Parathyroid adenoma (tissue), 2 donors: ENCODE measurements at regions not wholly inside any gene's neighbourhood (a gene's known extent, or its start where the extent isn't known, plus 50 kb on each side); places are given as distances from the start of the nearest gene placed in this dataset.

Source experiments
- H2AFZ ChIP-seq: fragments of 300-600 bp; sonication (generic); one replicate; pipeline ENCODE4 v1.7.0; 2017; ENCODE audit warnings: antibody characterized with exemption, mild to moderate bottlenecking
- H3K27ac ChIP-seq: fragments of 300-600 bp; sonication (generic); one replicate; pipeline ENCODE4 v1.7.0; 2017
- H3K27me3 ChIP-seq: fragments of 300-600 bp; sonication (generic); one replicate; pipeline ENCODE4 v1.7.0; 2017; ENCODE audit warnings: low read length; ENCODE audit not compliant: control insufficient read depth, insufficient read depth
- H3K36me3 ChIP-seq: fragments of 300-600 bp; sonication (generic); one replicate; pipeline ENCODE4 v1.7.0; 2017; ENCODE audit warnings: low read length; ENCODE audit not compliant: control insufficient read depth, insufficient read depth
- H3K4me1 ChIP-seq: fragments of 300-600 bp; sonication (generic); one replicate; pipeline ENCODE4 v1.7.0; 2017; ENCODE audit warnings: control low read depth
- H3K4me2 ChIP-seq: fragments of 300-600 bp; sonication (generic); one replicate; pipeline ENCODE4 v1.7.0; 2017; ENCODE audit warnings: low read length
- H3K4me3 ChIP-seq: fragments of 300-600 bp; sonication (generic); one replicate; pipeline ENCODE4 v1.7.0; 2017; ENCODE audit warnings: low read depth, low read length
- H3K79me2 ChIP-seq: fragments of 300-600 bp; sonication (generic); one replicate; pipeline ENCODE4 v1.7.0; 2017; ENCODE audit warnings: control low read depth
- H3K9ac ChIP-seq: fragments of 300-600 bp; sonication (generic); one replicate; pipeline ENCODE4 v1.7.0; 2017; ENCODE audit warnings: mild to moderate bottlenecking
- H3K9me3 ChIP-seq: fragments of 300-600 bp; sonication (generic); one replicate; pipeline ENCODE4 v1.7.0; 2017; ENCODE audit warnings: low read length; ENCODE audit not compliant: control insufficient read depth
- TF ChIP-seq, protein P1 (sequence below): fragments of 300-600 bp; sonication (generic); IDR thresholded peaks from one replicate; pipeline ENCODE4 v1.7.0; 2017; ENCODE audit warnings: antibody characterized with exemption, mild to moderate bottlenecking
- donor health status: primary hyperparathyroidism.

GRCh38 chr5:71969460-71969859 lies 137.8 kb upstream of the MAP1B start:
- Histone ChIP-seq H3K27me3 (no peaks in the 10 kb centered on the region), H3K4me1 (no peaks in the 10 kb centered on the region), H2AFZ (no peak overlapping the region), H3K4me2 (no peak overlapping the region), H3K9me3 (no peaks in the 10 kb centered on the region), H3K36me3 (no peaks in the 10 kb centered on the region), H3K4me3 (no peak overlapping the region), H3K9ac (no peak overlapping the region), H3K27ac (no peak overlapping the region), H3K79me2 (no peaks in the 10 kb centered on the region)
- TF ChIP-seq, protein P1, sequence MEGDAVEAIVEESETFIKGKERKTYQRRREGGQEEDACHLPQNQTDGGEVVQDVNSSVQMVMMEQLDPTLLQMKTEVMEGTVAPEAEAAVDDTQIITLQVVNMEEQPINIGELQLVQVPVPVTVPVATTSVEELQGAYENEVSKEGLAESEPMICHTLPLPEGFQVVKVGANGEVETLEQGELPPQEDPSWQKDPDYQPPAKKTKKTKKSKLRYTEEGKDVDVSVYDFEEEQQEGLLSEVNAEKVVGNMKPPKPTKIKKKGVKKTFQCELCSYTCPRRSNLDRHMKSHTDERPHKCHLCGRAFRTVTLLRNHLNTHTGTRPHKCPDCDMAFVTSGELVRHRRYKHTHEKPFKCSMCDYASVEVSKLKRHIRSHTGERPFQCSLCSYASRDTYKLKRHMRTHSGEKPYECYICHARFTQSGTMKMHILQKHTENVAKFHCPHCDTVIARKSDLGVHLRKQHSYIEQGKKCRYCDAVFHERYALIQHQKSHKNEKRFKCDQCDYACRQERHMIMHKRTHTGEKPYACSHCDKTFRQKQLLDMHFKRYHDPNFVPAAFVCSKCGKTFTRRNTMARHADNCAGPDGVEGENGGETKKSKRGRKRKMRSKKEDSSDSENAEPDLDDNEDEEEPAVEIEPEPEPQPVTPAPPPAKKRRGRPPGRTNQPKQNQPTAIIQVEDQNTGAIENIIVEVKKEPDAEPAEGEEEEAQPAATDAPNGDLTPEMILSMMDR = no peak

GRCh38 chr5:71971862-71972261 lies 135.4 kb upstream of the MAP1B start:
- Histone ChIP-seq H3K36me3 (no peaks in the 10 kb centered on the region), H3K4me1 (no peaks in the 10 kb centered on the region), H3K27ac (no peak overlapping the region), H2AFZ (no peak overlapping the region), H3K4me2 (no peak overlapping the region), H3K79me2 (no peaks in the 10 kb centered on the region), H3K9me3 (no peaks in the 10 kb centered on the region), H3K4me3 (no peak overlapping the region), H3K9ac (no peak overlapping the region), H3K27me3 (no peaks in the 10 kb centered on the region)
- TF ChIP-seq, protein P1 = no peak

DNA sequence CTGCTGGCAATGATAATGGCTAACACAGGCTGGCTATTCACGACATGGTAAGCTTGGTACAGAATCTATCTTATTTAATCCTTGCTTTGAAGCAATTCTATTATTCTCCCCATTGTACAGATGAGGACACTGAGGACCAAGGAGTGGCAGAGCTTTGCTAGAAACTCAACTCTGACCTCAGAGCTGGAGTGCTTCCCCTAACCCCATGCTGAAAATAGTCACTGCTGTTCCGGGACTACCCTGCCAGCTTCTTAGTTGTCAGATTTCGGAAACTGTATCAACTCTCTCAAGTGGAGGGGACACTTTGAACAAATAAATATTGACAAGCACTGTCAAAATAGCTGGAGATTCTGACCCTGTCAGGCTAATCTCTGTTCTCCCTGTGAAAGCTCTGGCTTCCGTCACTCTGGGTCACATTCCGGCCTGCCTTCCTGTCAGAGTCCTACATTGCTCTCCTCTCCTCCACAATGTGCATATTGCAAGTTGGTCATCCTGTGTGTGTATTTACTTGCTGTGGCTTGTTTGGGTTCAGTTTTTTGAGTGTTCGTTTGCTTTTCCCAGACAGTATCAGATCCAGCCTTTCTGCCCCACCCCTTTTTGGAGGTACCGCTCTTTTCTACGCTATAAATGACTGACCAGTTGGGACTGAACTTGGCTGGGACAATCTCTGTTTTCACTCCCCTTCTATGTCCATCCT lies 134.3 kb upstream of the MAP1B start:
- H3K27ac ChIP-seq = no peak overlapping the region
- no peaks in the 10 kb centered on the region for H3K9me3 ChIP-seq
- H3K4me1 ChIP-seq = no peaks in the 10 kb centered on the region
- no peak overlapping the region for H3K4me2 ChIP-seq
- H2AFZ ChIP-seq = no peak overlapping the region
- no peak overlapping the region for H3K4me3 ChIP-seq
- H3K36me3 ChIP-seq = no peaks in the 10 kb centered on the region
- no peaks in the 10 kb centered on the region for H3K27me3 ChIP-seq
- H3K9ac ChIP-seq = no peak overlapping the region
- TF ChIP-seq, protein P1 = no peak
- no peaks in the 10 kb centered on the region for H3K79me2 ChIP-seq

DNA sequence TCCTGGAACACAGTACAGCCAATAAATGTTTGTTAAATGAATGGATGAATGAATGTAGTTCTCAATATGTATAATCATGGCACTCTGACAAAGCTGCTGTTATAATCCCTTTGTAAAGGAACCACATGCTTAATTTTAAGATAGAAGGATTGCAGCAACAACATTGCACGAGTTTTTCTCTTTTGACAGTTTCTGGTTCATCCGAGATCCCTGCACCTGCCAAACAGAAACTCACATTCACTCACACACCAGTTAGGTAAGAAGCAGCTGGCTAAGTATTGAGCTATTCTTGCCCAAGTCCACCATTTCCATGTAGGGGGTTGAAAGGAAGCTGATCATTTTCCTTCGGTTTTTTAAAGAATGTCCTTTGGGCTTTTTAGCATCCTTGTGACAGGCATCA lies 133.7 kb upstream of the MAP1B start:
- Histone ChIP-seq H3K9me3 (no peaks in the 10 kb centered on the region), H3K27me3 (no peaks in the 10 kb centered on the region), H2AFZ (no peak overlapping the region), H3K9ac (no peak overlapping the region), H3K79me2 (no peaks in the 10 kb centered on the region), H3K36me3 (no peaks in the 10 kb centered on the region), H3K4me3 (no peak overlapping the region), H3K4me1 (no peaks in the 10 kb centered on the region), H3K4me2 (no peak overlapping the region), H3K27ac (peak overlapping the region; percentile 6)
- TF ChIP-seq, protein P1 = no peak

DNA sequence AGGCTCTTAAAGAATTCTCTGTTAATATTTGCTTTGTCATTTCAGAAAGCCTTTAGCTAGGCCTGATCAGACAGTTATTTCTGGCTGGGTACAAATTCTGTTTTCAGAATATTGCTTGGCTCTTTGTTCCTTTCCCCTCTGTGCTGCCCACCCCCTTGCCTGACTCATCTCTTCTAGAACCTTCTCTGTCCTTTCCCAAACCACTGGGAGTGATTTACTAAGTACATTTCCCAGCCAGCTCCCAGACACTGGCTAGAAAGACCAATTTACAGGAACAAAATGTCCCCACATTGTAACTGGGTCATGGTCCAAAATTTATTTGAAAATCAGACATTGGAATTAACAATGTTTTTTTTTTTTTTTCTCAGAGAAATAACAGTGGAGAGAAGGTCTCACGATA lies 133.1 kb upstream of the MAP1B start:
- no peak overlapping the region for H3K4me3 ChIP-seq
- no peaks in the 10 kb centered on the region for H3K36me3 ChIP-seq
- H2AFZ ChIP-seq = no peak overlapping the region
- no peak overlapping the region for H3K4me2 ChIP-seq
- no peaks in the 10 kb centered on the region for H3K4me1 ChIP-seq
- TF ChIP-seq, protein P1 = no peak
- no peaks in the 10 kb centered on the region for H3K79me2 ChIP-seq
- no peak overlapping the region for H3K9ac ChIP-seq
- no peaks in the 10 kb centered on the region for H3K9me3 ChIP-seq
- H3K27ac ChIP-seq = peak overlapping the region; percentile 6
- no peaks in the 10 kb centered on the region for H3K27me3 ChIP-seq
